Natural killer cell treated with Interleukin-12 subunit alpha and Interleukin-12 subunit beta and Interleukin-15 and Interleukin-18, amount 100 ng/mL, for 72 hours (primary cell): ENCODE measurements at regions not wholly inside any gene's neighbourhood (a gene's known extent, or its start where the extent isn't known, plus 50 kb on each side); places are given as distances from the start of the nearest gene placed in this dataset.

Experiments
- ATAC-seq, 2 donors: fragments of 150-1000 bp; cut with Tn5 transposase in 1 of 2; sonication (Bioruptor Pico), chemical (Tn5 transposase) in 1 of 2; 2 replicates each; pipeline ENCODE4 v1.10.0; 2021
- DNase-seq: peaks from one replicate; pipeline ENCODE4 v3.0.0; 2022; ENCODE audit warnings: low spot score
- H3K27ac Mint-ChIP-seq, 2 donors: 1 replicate in 1 of 2; 2 replicates in 1 of 2; pipeline ENCODE4 v1.8.0; 2022; ENCODE audit warnings: mixed read lengths in 2 of 2, mild to moderate bottlenecking in 1 of 2, moderate library complexity in 1 of 2
- H3K27me3 Mint-ChIP-seq, 2 donors: 1 replicate in 1 of 2; 2 replicates in 1 of 2; pipeline ENCODE4 v1.8.0; 2022; ENCODE audit warnings: mixed read lengths in 2 of 2
- H3K36me3 Mint-ChIP-seq: one replicate; pipeline ENCODE4 v1.8.0; 2022; ENCODE audit warnings: mixed read lengths
- H3K4me1 Mint-ChIP-seq, 2 donors: 1 replicate in 1 of 2; 2 replicates in 1 of 2; pipeline ENCODE4 v1.8.0; 2022; ENCODE audit warnings: low read depth in 2 of 2, mixed read lengths in 2 of 2, mild to moderate bottlenecking in 1 of 2
- H3K4me3 Mint-ChIP-seq: one replicate; pipeline ENCODE4 v1.8.0; 2022; ENCODE audit warnings: mixed read lengths
- H3K9me3 Mint-ChIP-seq: 2 replicates; pipeline ENCODE4 v1.8.0; 2022; ENCODE audit warnings: mixed read lengths

DNA sequence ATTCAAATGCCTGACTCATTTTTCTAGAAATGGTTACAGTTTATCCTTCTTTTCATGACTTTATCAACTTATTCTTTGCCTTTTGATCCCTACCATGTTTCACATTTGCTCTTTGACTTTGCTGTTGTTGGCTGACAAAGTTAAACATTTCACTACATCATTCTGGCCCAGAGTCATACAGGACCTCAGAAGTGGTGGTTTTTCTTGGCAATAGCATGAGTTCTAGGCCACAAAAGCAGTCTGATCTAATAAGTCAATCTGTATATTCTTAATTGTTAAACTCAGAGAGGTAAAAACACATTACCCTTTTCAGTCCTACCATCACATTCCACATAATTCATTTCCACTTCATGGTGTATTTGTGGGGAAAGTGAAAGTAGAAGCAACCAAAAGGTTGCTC, 763.2 kb upstream of the TENM4 start:
- Mint-ChIP-seq H3K4me3 (no peak overlapping the region), H3K27me3 (no peaks in the 10 kb centered on the region), H3K27ac (no peak overlapping the region), H3K4me1 (no peaks in the 10 kb centered on the region), H3K9me3 (peaks cover 26% of the 10 kb centered on the region), H3K36me3 (peaks cover 5% of the 10 kb centered on the region)
- no peak for ATAC-seq
- no peak for DNase-seq

DNA sequence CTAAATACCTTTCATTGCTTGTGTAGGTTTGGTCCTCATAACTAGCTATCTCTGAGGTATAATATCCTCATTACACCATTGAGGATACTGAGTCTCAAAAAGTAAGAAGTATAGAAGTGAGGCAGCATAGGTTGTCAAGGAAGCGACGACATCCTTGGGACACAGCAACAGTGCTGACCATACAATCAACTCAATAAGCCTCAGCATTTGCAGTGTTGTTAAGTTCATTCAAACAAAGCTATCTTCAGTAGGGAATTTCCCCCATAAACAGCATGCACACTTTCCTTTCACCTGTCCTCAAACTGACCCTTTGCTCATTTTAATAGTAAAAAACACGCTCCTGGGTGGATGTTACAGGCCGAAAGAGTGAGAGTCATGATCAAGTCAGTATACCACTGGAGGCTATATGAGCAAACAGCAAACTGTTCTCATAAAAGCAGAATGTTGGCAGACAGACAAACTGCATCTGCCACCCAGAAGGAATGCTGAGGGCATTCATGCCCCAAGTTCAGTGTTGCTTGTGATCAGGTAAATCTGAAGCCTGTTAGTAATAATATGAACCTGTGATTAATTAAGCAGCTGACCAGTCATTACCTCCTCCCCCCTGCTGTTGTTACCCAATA, 756.2 kb upstream of the TENM4 start:
- ATAC-seq (no peak), DNase-seq (no peak)
- H3K4me1 Mint-ChIP-seq: no peaks in the 10 kb centered on the region
- H3K9me3 Mint-ChIP-seq: peaks cover 25% of the 10 kb centered on the region
- no peaks in the 10 kb centered on the region for H3K27me3 Mint-ChIP-seq
- H3K36me3 Mint-ChIP-seq: no peaks in the 10 kb centered on the region
- no peak overlapping the region for H3K27ac Mint-ChIP-seq
- no peak overlapping the region for H3K4me3 Mint-ChIP-seq

DNA sequence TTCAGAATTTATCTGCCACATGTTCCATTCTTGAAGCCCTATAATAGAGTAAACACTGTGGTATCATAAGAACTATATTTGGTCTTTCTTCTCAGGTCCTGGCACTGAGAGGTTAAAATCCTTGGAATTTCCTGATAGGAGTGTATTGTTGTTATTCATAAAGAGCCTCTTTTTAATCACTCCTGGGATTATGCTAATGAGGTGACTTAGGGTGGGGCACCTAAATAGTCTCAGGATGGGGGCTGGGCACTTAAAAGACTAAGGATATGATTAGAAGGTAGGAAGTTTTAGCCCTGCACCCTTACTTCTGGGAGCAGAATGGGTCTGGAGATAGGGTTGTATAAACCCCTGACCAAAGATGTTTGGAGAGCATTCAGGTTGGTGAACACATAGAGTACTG, 755.2 kb upstream of the TENM4 start:
- DNase-seq (no peak), ATAC-seq (no peak)
- Mint-ChIP-seq H3K9me3 (peaks cover 28% of the 10 kb centered on the region), H3K36me3 (no peaks in the 10 kb centered on the region), H3K27ac (no peak overlapping the region), H3K4me1 (no peaks in the 10 kb centered on the region), H3K27me3 (no peaks in the 10 kb centered on the region), H3K4me3 (no peak overlapping the region)

DNA sequence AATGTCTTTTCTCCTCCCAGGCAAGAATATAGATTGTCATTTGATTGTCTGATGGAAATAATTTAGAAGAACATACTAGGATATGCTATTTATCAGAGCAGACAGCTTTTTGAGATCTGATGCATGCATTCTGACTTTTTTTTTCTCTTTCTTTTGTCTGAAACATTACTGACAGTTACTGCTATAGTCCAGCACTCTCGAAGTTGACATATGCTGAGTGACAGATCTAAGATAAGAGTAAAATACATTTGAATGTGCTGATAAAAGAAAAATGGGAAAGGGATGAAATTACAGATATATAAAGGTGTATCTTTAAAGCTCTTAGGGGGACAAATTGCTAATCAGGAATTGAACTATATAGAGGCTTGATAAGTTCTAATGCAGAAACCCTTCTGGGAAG, 753.8 kb upstream of the TENM4 start:
- H3K36me3 Mint-ChIP-seq: no peaks in the 10 kb centered on the region
- no peak overlapping the region for H3K4me3 Mint-ChIP-seq
- ATAC-seq: no peak

DNA sequence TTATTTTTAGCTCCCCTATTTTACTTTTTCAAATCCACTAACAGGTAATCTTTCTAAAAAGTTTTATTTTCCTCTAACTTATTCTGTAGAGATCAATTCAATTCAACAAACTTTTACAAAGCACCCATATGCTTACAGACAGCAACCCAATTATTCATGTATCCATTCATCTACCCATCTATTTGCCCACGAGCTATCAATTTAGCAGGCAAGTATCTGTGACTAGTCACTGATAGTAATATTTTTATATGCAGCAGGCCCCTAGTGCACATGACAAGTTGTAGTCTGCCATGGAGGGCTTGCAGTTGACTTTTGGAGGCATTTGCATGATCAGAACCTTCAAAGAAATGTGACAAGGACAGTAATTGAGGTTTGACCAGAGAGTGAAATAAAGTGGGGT, 753.2 kb upstream of the TENM4 start:
- Mint-ChIP-seq H3K9me3 (peaks cover 24% of the 10 kb centered on the region), H3K27me3 (no peaks in the 10 kb centered on the region), H3K27ac (no peak overlapping the region), H3K4me3 (no peak overlapping the region), H3K4me1 (no peaks in the 10 kb centered on the region), H3K36me3 (no peaks in the 10 kb centered on the region)
- no peak for ATAC-seq
- no peak for DNase-seq

More for the DNA sequence above, 753.8 kb upstream of the TENM4 start:
- no peak for DNase-seq
- Mint-ChIP-seq H3K9me3 (peaks cover 25% of the 10 kb centered on the region), H3K27me3 (no peaks in the 10 kb centered on the region), H3K27ac (no peak overlapping the region), H3K4me1 (no peaks in the 10 kb centered on the region)

DNA sequence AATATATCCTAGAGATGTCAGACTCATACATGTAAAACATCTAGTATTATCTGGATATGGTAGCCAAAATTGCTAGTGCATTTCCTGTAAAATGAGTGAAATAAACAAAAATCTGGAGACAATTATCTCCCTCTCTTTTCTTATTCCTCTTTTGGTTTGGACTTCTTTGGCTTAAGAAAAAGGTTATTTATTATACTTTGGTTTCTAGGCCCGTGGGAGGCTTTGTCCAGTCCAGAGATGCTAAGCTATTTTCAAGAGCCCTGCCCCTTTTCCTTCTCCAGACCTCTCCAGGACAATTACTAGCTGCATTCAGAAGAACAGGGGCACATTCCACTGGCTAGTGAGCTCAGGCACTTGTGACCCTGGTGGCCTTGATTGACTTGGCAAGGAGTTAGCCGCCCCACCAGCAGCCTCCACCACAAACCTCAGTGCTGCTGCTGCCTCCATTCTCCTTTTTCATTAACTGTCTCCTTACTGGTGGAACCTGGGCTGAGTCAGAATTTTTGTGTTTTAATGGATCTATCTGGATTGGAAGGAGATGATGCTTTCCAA, 747.3 kb upstream of the TENM4 start:
- H3K4me3 Mint-ChIP-seq: no peak overlapping the region
- ATAC-seq (no peak), DNase-seq (no peak)
- no peaks in the 10 kb centered on the region for H3K27me3 Mint-ChIP-seq
- no peaks in the 10 kb centered on the region for H3K4me1 Mint-ChIP-seq
- no peak overlapping the region for H3K27ac Mint-ChIP-seq
- H3K9me3 Mint-ChIP-seq: peaks cover 24% of the 10 kb centered on the region
- H3K36me3 Mint-ChIP-seq: peaks cover 12% of the 10 kb centered on the region

DNA sequence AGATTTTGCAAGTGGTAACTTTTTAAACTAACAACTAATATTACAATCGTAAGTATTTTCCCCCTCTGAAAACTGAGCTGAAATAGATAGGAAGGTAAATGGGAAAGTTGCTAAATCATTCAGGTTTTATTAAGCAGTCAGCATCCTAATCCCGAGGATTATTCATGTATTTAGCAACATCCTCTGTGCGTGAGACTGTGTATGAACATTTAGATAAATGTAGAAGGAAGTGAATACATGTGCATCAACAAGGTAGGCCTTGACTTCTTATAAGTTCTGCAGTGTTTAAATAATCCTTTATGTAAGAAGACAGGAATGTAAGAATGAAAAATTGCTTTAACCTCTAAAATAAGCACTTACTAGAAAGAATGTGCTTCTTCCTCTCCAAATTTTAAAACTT, 745.9 kb upstream of the TENM4 start:
- no peaks in the 10 kb centered on the region for H3K27me3 Mint-ChIP-seq
- no peaks in the 10 kb centered on the region for H3K4me1 Mint-ChIP-seq
- peaks cover 12% of the 10 kb centered on the region for H3K36me3 Mint-ChIP-seq
- H3K27ac Mint-ChIP-seq: no peak overlapping the region
- H3K9me3 Mint-ChIP-seq: peaks cover 21% of the 10 kb centered on the region
- no peak for DNase-seq
- no peak for ATAC-seq
- H3K4me3 Mint-ChIP-seq: no peak overlapping the region

DNA sequence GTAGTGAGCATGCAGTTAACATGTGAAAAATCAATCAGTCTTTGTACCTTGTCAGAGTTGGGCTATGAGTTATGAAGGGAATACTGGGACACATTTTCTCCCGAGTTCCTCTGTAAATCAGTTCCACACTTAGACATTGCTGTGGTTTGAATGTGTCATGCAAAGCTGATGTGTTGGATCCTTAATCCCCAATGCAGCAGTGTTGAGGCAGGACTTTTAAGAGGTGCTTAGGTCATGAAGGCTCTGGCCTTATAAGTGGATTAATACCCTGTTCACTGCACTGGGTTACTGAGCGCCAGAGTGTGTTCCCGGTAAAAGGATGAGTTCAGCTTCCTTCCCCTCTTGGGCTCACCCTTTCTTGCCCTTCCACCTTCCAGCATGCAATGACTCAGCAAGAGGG, 742.1 kb upstream of the TENM4 start:
- Mint-ChIP-seq H3K4me3 (no peak overlapping the region), H3K4me1 (no peaks in the 10 kb centered on the region), H3K36me3 (peaks cover 16% of the 10 kb centered on the region), H3K27me3 (no peaks in the 10 kb centered on the region), H3K27ac (no peak overlapping the region), H3K9me3 (peaks cover 26% of the 10 kb centered on the region)
- ATAC-seq (no peak), DNase-seq (no peak)

DNA sequence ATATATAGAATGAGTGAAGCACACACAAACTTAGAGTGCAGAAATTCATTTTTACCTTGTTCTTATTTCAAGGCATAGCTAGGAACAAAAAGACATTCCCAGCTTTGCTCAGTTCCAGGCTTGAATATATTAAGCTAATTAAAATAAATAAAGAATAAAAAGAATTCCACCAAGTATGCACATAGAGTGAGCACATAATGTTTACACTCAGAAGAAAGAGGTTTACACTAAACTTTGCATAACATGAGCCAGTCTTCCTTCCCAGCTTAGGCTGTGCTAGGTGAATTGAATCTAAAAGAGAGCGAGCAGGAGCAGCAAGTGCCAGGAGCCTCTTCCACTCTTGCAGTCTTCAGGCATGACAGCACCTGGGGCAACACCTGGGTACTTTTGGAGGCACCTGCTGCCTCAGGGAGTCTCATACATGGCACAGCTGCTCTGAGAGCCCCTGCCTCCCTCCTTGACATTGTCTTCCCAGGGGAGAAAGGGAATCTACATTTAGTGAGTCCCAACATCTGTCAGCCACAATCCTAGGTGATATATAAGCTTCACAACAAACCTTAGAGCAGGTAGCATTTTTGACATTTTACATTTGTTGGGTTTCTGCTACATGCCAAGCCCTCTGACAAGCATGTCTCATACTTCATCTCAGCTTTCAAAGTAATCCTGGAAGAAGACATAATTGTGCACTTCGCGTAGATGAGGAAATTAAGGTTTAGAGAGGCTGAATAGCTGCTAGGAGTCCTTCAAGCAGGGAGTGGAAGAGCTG, 732.7 kb upstream of the TENM4 start:
- no peak for ATAC-seq
- no peak for DNase-seq
- no peak overlapping the region for H3K27ac Mint-ChIP-seq
- H3K4me3 Mint-ChIP-seq: no peak overlapping the region
- no peaks in the 10 kb centered on the region for H3K27me3 Mint-ChIP-seq
- H3K36me3 Mint-ChIP-seq: no peaks in the 10 kb centered on the region
- no peaks in the 10 kb centered on the region for H3K4me1 Mint-ChIP-seq
- peaks cover 40% of the 10 kb centered on the region for H3K9me3 Mint-ChIP-seq

DNA sequence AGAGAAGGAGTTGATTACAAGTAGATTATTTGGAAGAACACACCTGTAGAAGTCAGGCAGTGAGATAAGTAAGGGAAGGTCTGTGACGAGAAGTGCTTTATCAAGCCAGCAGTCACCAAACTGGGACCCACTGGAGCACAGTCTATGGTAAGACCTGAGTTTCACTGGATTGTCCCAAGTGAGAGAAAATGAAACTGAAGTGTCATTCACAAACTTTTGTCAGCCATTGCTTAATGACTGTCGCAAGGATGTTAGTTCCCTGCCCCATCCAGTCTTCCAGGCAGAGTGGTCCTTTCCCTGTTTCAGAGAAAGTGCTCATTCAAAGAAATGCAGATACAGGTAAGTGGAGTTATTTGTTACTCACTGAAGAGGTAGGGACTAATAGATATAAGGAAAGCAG, 728.0 kb upstream of the TENM4 start:
- ATAC-seq (no peak), DNase-seq (no peak)
- H3K9me3 Mint-ChIP-seq: peaks cover 32% of the 10 kb centered on the region
- H3K27ac Mint-ChIP-seq: no peak overlapping the region
- H3K4me1 Mint-ChIP-seq: no peaks in the 10 kb centered on the region
- no peaks in the 10 kb centered on the region for H3K36me3 Mint-ChIP-seq
- H3K27me3 Mint-ChIP-seq: no peaks in the 10 kb centered on the region
- H3K4me3 Mint-ChIP-seq: no peak overlapping the region

DNA sequence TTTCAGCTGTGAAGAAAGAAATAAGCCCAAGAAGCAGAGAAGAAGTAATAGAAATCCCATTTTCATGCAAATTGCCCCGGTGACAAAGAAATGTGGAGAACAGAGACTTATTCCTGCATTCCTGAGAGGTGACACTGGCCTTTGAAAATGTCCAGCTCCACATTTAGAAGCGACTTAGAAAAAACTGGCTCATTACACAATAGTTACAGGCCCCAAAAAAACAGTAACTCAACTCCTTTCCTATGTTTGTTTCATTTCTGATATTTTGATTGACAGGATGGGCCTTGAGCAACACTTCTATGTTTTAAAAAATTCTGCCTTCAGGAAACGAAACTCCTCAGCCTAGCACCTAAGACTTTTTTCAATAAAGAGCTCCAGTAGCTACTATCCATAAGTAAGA, 726.9 kb upstream of the TENM4 start:
- no peak overlapping the region for H3K4me3 Mint-ChIP-seq
- peaks cover 32% of the 10 kb centered on the region for H3K9me3 Mint-ChIP-seq
- H3K27me3 Mint-ChIP-seq: no peaks in the 10 kb centered on the region
- ATAC-seq: no peak
- H3K4me1 Mint-ChIP-seq: no peaks in the 10 kb centered on the region
- H3K27ac Mint-ChIP-seq: no peak overlapping the region
- no peak for DNase-seq
- no peaks in the 10 kb centered on the region for H3K36me3 Mint-ChIP-seq

DNA sequence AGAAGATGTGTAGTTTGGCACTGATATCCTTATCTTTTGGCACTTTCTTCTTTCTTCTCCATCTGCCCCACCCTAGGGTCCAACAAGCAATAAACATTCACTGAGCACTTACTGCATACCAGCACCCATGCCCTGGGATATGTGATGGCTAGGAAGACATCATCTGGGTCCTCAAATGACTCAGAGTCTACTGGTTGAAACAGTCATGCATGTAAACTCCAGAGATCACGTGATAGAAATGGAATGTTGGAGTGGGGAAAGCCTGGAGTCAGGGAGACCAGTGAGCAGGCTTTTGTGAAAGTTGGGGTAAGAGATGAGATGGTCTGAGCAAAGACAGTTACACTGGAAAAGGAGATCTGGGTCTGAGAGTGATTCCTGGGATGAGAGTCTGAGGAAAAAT, 724.9 kb upstream of the TENM4 start:
- peaks cover 22% of the 10 kb centered on the region for H3K9me3 Mint-ChIP-seq
- H3K4me1 Mint-ChIP-seq: no peaks in the 10 kb centered on the region
- no peak overlapping the region for H3K4me3 Mint-ChIP-seq
- no peak overlapping the region for H3K27ac Mint-ChIP-seq
- H3K36me3 Mint-ChIP-seq: no peaks in the 10 kb centered on the region
- H3K27me3 Mint-ChIP-seq: no peaks in the 10 kb centered on the region
- DNase-seq (no peak), ATAC-seq (no peak)

DNA sequence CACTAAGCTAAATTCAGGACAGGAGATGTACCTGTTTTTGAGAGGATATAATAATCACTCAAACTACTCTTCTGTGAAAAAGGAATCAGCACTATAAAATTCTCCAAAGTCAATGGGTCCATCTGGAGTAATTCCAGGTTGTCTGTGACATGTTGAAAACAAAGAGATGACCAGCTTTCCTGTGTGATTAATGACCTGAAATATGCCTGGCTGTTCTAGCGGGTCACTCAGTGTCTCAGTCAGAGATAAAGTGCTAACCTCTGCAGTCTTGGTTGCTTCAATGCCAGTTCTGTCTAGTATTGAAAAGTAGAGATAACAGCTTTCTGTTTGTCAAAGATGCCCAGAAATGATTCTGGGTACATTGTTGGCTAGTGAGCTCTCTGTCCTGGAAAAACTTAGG, 722.6 kb upstream of the TENM4 start:
- H3K4me1 Mint-ChIP-seq: no peaks in the 10 kb centered on the region
- no peak overlapping the region for H3K27ac Mint-ChIP-seq
- peaks cover 6% of the 10 kb centered on the region for H3K9me3 Mint-ChIP-seq
- no peaks in the 10 kb centered on the region for H3K36me3 Mint-ChIP-seq
- DNase-seq: no peak
- no peak for ATAC-seq
- no peak overlapping the region for H3K4me3 Mint-ChIP-seq
- H3K27me3 Mint-ChIP-seq: no peaks in the 10 kb centered on the region

DNA sequence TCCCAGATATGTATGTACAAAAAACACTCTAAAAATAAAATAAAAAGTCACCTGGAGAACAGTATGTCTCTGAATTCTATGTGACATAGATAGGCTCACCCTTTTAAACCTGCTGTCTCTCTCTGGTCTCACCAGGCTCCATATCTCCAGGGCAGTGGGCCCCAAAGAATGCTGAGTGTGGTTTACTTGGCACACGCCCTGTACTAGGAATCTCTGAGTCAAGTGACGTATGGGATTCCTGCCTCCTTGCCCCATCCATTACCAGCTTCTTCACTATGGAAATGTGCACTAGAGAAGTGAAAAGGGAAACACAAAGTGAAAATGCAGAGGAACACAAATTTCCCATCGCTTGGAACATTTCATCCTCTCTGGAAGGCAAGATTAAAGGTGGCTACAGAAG, 722.2 kb upstream of the TENM4 start:
- no peak overlapping the region for H3K27ac Mint-ChIP-seq
- no peak for ATAC-seq
- no peaks in the 10 kb centered on the region for H3K27me3 Mint-ChIP-seq
- peaks cover 6% of the 10 kb centered on the region for H3K9me3 Mint-ChIP-seq
- no peak for DNase-seq
- no peak overlapping the region for H3K4me3 Mint-ChIP-seq
- H3K4me1 Mint-ChIP-seq: no peaks in the 10 kb centered on the region
- no peaks in the 10 kb centered on the region for H3K36me3 Mint-ChIP-seq
